ENCODE measurements at regions not wholly inside any gene's neighbourhood (a gene's known extent, or its start where the extent isn't known, plus 50 kb on each side); places are given as distances from the start of the nearest gene placed in this dataset.

DNA sequence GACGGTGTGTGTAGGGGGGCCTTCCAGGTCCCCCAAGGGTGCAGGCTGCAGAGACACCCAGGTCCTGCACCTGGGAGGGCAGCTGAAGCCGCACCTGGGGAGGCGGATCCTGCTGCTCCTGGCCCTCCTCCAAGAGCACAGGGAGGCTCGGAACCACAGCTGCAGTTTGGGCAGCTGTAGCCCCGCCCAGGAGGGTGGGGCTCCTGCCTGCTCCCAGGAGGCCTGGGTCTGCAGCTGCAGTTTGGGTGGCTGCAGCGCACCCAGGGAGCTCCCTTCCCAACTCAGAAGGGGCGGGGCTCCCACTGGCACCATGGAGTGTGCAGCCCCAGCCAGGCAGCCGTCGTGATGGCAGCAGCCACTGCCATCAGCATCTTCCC is 69.4 kb upstream of the NKD1 start:
- dilution Hi-C loops (cut with MboI; ENCODE audit: extremely low pct_ligation_motif_present, low sequenced_read_pairs), result no loop called here
- ChIA-PET CTCF (no interaction called here), POLR2A (no interaction called here)
- no peak overlapping the region for H3K27ac ChIP-seq (ENCODE audit: insufficient read depth, low read depth, low read length)
- H3K27me3 ChIP-seq (ENCODE audit: control insufficient read depth in 2 of 2, insufficient read depth in 2 of 2, low read length in 2 of 2), result no peaks in the 10 kb centered on the region
- no peaks in the 10 kb centered on the region for H3K36me3 ChIP-seq (ENCODE audit: control insufficient read depth in 2 of 2, extremely low read depth in 1 of 2, insufficient read depth in 2 of 2, low read length in 2 of 2)
- H3K4me2 ChIP-seq (ENCODE audit: insufficient read depth, low read length), result no peak overlapping the region
- H3K4me1 ChIP-seq (ENCODE audit: control insufficient read depth, extremely low read depth, insufficient read depth, low read length), result no peaks in the 10 kb centered on the region
- no peak overlapping the region for H3K4me3 ChIP-seq (replicated peaks in 1 of 3; ENCODE audit: insufficient read depth in 1 of 3, low read depth in 1 of 3, low read length in 3 of 3)
- BruUV-seq (replicated peaks), result no TSS peak
- TF ChIP-seq GATA2 (IDR thresholded peaks at IDR 0.05; ENCODE audit: insufficient read depth, insufficient read length, low read depth, low read length) (no peak), MYC (IDR thresholded peaks at IDR 0.05; ENCODE audit: low read depth, low read length) (no peak), POLR2A (IDR thresholded peaks at IDR 0.05; ENCODE audit: low read depth, low read length) (no peak), JUN (IDR thresholded peaks at IDR 0.05; ENCODE audit: borderline replicate concordance, insufficient read depth, insufficient read length, low read depth) (no peak), POLR2AphosphoS5 (IDR thresholded peaks at IDR 0.05; ENCODE audit: insufficient read depth, low read depth, low read length) (no peak), EZH2 (IDR thresholded peaks at IDR 0.05; ENCODE audit: borderline replicate concordance, low read depth, low read length, severe bottlenecking) (no peak), FOS (IDR thresholded peaks at IDR 0.05; ENCODE audit: borderline replicate concordance, insufficient read depth, low read length) (no peak)
- TF ChIP-seq, protein P1, sequence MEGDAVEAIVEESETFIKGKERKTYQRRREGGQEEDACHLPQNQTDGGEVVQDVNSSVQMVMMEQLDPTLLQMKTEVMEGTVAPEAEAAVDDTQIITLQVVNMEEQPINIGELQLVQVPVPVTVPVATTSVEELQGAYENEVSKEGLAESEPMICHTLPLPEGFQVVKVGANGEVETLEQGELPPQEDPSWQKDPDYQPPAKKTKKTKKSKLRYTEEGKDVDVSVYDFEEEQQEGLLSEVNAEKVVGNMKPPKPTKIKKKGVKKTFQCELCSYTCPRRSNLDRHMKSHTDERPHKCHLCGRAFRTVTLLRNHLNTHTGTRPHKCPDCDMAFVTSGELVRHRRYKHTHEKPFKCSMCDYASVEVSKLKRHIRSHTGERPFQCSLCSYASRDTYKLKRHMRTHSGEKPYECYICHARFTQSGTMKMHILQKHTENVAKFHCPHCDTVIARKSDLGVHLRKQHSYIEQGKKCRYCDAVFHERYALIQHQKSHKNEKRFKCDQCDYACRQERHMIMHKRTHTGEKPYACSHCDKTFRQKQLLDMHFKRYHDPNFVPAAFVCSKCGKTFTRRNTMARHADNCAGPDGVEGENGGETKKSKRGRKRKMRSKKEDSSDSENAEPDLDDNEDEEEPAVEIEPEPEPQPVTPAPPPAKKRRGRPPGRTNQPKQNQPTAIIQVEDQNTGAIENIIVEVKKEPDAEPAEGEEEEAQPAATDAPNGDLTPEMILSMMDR (IDR thresholded peaks at IDR 0.05; ENCODE audit: extremely low read depth in 1 of 2, insufficient read depth in 1 of 2, low read depth in 1 of 2, low read length in 2 of 2), result no peak
- TF ChIP-seq, protein P2, sequence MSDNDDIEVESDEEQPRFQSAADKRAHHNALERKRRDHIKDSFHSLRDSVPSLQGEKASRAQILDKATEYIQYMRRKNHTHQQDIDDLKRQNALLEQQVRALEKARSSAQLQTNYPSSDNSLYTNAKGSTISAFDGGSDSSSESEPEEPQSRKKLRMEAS (IDR thresholded peaks at IDR 0.05; ENCODE audit: insufficient read depth, insufficient read length), result no peak
- no peaks in the 10 kb centered on the region for H3K9me3 ChIP-seq (replicated peaks; ENCODE audit: control insufficient read depth, insufficient read depth, low read length)
- intact Hi-C loops (cut with micrococcal nuclease), result no loop called here
- H2AFZ ChIP-seq (ENCODE audit: low read depth, low read length), result no peak overlapping the region
- no peak overlapping the region for H3K9ac ChIP-seq (replicated peaks; ENCODE audit: extremely low read depth, insufficient read depth, low read length)
- DNase-seq (ENCODE audit: low read depth, low spot score) (no peak), FAIRE-seq (no peak)
- H3K9me1 ChIP-seq (replicated peaks; ENCODE audit: control insufficient read depth, extremely low read depth, insufficient read depth, low read length), result no peaks in the 10 kb centered on the region
- no peaks in the 10 kb centered on the region for H3K79me2 ChIP-seq (ENCODE audit: control insufficient read depth, insufficient read depth, low read length)
- H4K20me1 ChIP-seq (replicated peaks; ENCODE audit: control insufficient read depth, extremely low read depth, insufficient read depth, low read length), result no peaks in the 10 kb centered on the region
